Esophagus muscularis mucosa (tissue), 2 donors: ENCODE measurements at regions not wholly inside any gene's neighbourhood (a gene's known extent, or its start where the extent isn't known, plus 50 kb on each side); places are given as distances from the start of the nearest gene placed in this dataset.

ENCODE experiments used
- POLR2A ChIP-seq: fragments of 450-650 bp; IDR thresholded peaks from one replicate; pipeline ENCODE4 v1.6.1; 2017; ENCODE audit warnings: antibody characterized with exemption, moderate library complexity, mild to moderate bottlenecking, low read depth
- POLR2AphosphoS5 ChIP-seq, 2 donors: sonication (generic); formaldehyde crosslinking; IDR thresholded peaks; one replicate each; pipeline ENCODE4 v1.6.1; 2017; ENCODE audit warnings: antibody characterized with exemption in 2 of 2

GRCh38 chr13:60765700-60766411, 368.8 kb downstream of the TDRD3 start:
- no peak for TF ChIP-seq POLR2AphosphoS5 (IDR thresholded peaks at IDR 0.05)
- no peak for TF ChIP-seq POLR2A
